ENCODE measurements at regions not wholly inside any gene's neighbourhood (a gene's known extent, or its start where the extent isn't known, plus 50 kb on each side); places are given as distances from the start of the nearest gene placed in this dataset.

GRCh38 chr1:18561967-18562366 is 68.7 kb upstream of the PAX7 start:
- H3K4me1 ChIP-seq (ENCODE audit: insufficient read depth), result peaks cover 14% of the 10 kb centered on the region
- DNase-seq (ENCODE audit: low spot score), result no peak
- H3K4me2 ChIP-seq, result no peak overlapping the region
- H4K20me1 ChIP-seq (replicated peaks; ENCODE audit: insufficient read depth), result no peaks in the 10 kb centered on the region
- no peak overlapping the region for H2AFZ ChIP-seq
- TF ChIP-seq, protein P1, sequence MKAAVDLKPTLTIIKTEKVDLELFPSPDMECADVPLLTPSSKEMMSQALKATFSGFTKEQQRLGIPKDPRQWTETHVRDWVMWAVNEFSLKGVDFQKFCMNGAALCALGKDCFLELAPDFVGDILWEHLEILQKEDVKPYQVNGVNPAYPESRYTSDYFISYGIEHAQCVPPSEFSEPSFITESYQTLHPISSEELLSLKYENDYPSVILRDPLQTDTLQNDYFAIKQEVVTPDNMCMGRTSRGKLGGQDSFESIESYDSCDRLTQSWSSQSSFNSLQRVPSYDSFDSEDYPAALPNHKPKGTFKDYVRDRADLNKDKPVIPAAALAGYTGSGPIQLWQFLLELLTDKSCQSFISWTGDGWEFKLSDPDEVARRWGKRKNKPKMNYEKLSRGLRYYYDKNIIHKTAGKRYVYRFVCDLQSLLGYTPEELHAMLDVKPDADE (IDR thresholded peaks at IDR 0.05), result no peak
- TF ChIP-seq JUNB (IDR thresholded peaks at IDR 0.05; ENCODE audit: unreplicated experiment) (no peak), NANOG (IDR thresholded peaks at IDR 0.05; ENCODE audit: borderline replicate concordance) (no peak), EZH2phosphoT487 (IDR thresholded peaks at IDR 0.05; ENCODE audit: unreplicated experiment) (no peak)
- peaks cover 6% of the 10 kb centered on the region for H3K27me3 ChIP-seq (ENCODE audit: insufficient read depth)
- Mint-ChIP-seq H3K27me3 (ENCODE audit: insufficient read depth, low read depth, poor library complexity) (peaks cover 18% of the 10 kb centered on the region), H3K36me3 (ENCODE audit: low read depth) (no peaks in the 10 kb centered on the region), H3K27ac (no peak overlapping the region), H3K9me3 (no peaks in the 10 kb centered on the region; the same call in 2 of the 3 replicates), H3K4me1 (peaks cover 18% of the 10 kb centered on the region), H3K4me3 (no peak overlapping the region)
- no peak for ATAC-seq
- no peaks in the 10 kb centered on the region for H3K79me2 ChIP-seq (replicated peaks; ENCODE audit: insufficient read depth)
- no peaks in the 10 kb centered on the region for H3K9me2 ChIP-seq (ENCODE audit: insufficient read depth)
- H3K4me3 ChIP-seq, result no peak overlapping the region
- no peaks in the 10 kb centered on the region for H3K36me3 ChIP-seq (ENCODE audit: insufficient read depth)
- no peaks in the 10 kb centered on the region; the same call in 1 of the 2 replicates for H3F3A ChIP-seq (replicated peaks; ENCODE audit: low read depth)
- H3K27ac ChIP-seq (ENCODE audit: low read depth), result no peak overlapping the region

DNA sequence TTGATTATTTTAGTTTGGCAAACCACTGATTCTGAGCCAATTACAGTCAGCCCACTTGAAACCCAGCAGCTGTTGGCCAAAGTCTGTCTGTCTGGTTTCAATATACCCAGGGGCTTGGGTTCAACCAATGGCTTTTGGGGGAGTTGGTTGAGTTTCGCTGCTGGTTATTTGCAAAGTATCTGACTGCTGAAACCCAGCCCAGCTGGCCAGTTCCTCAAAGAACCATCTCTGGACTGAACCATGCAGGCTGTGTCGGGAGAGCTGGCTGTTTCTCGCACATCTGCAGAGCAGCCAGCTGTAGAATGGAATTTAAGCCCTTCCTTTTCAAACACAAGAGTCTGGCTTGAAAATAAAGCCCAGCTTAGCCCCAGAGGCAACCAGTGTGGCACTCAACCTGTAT is 66.0 kb upstream of the PAX7 start:
- Histone ChIP-seq H2AFZ (0 out of 2 replicates have a peak overlapping the region, but pooled peaks have one; percentile 3), H3K9me2 (ENCODE audit: insufficient read depth) (no peaks in the 10 kb centered on the region), H3K4me1 (ENCODE audit: insufficient read depth) (no peaks in the 10 kb centered on the region; the same call in 1 of the 2 replicates), H3K79me2 (replicated peaks; ENCODE audit: insufficient read depth) (no peaks in the 10 kb centered on the region), H4K20me1 (replicated peaks; ENCODE audit: insufficient read depth) (no peaks in the 10 kb centered on the region), H3F3A (replicated peaks; ENCODE audit: low read depth) (no peaks in the 10 kb centered on the region), H3K27me3 (ENCODE audit: insufficient read depth) (no peaks in the 10 kb centered on the region), H3K4me2 (no peak overlapping the region), H3K4me3 (no peak overlapping the region), H3K36me3 (ENCODE audit: insufficient read depth) (no peaks in the 10 kb centered on the region), H3K27ac (ENCODE audit: low read depth) (no peak overlapping the region)
- peaks cover 11% of the 10 kb centered on the region for H3K27me3 Mint-ChIP-seq (ENCODE audit: insufficient read depth, low read depth, poor library complexity)
- no peak overlapping the region for H3K27ac Mint-ChIP-seq
- peaks cover 5% of the 10 kb centered on the region; the same call in 2 of the 3 replicates for H3K4me1 Mint-ChIP-seq
- no peak overlapping the region for H3K4me3 Mint-ChIP-seq
- no peaks in the 10 kb centered on the region for H3K36me3 Mint-ChIP-seq (ENCODE audit: low read depth)
- no peaks in the 10 kb centered on the region; the same call in 2 of the 3 replicates for H3K9me3 Mint-ChIP-seq
- DNase-seq (ENCODE audit: low spot score) (no peak), ATAC-seq (no peak)
- TF ChIP-seq, protein P2, sequence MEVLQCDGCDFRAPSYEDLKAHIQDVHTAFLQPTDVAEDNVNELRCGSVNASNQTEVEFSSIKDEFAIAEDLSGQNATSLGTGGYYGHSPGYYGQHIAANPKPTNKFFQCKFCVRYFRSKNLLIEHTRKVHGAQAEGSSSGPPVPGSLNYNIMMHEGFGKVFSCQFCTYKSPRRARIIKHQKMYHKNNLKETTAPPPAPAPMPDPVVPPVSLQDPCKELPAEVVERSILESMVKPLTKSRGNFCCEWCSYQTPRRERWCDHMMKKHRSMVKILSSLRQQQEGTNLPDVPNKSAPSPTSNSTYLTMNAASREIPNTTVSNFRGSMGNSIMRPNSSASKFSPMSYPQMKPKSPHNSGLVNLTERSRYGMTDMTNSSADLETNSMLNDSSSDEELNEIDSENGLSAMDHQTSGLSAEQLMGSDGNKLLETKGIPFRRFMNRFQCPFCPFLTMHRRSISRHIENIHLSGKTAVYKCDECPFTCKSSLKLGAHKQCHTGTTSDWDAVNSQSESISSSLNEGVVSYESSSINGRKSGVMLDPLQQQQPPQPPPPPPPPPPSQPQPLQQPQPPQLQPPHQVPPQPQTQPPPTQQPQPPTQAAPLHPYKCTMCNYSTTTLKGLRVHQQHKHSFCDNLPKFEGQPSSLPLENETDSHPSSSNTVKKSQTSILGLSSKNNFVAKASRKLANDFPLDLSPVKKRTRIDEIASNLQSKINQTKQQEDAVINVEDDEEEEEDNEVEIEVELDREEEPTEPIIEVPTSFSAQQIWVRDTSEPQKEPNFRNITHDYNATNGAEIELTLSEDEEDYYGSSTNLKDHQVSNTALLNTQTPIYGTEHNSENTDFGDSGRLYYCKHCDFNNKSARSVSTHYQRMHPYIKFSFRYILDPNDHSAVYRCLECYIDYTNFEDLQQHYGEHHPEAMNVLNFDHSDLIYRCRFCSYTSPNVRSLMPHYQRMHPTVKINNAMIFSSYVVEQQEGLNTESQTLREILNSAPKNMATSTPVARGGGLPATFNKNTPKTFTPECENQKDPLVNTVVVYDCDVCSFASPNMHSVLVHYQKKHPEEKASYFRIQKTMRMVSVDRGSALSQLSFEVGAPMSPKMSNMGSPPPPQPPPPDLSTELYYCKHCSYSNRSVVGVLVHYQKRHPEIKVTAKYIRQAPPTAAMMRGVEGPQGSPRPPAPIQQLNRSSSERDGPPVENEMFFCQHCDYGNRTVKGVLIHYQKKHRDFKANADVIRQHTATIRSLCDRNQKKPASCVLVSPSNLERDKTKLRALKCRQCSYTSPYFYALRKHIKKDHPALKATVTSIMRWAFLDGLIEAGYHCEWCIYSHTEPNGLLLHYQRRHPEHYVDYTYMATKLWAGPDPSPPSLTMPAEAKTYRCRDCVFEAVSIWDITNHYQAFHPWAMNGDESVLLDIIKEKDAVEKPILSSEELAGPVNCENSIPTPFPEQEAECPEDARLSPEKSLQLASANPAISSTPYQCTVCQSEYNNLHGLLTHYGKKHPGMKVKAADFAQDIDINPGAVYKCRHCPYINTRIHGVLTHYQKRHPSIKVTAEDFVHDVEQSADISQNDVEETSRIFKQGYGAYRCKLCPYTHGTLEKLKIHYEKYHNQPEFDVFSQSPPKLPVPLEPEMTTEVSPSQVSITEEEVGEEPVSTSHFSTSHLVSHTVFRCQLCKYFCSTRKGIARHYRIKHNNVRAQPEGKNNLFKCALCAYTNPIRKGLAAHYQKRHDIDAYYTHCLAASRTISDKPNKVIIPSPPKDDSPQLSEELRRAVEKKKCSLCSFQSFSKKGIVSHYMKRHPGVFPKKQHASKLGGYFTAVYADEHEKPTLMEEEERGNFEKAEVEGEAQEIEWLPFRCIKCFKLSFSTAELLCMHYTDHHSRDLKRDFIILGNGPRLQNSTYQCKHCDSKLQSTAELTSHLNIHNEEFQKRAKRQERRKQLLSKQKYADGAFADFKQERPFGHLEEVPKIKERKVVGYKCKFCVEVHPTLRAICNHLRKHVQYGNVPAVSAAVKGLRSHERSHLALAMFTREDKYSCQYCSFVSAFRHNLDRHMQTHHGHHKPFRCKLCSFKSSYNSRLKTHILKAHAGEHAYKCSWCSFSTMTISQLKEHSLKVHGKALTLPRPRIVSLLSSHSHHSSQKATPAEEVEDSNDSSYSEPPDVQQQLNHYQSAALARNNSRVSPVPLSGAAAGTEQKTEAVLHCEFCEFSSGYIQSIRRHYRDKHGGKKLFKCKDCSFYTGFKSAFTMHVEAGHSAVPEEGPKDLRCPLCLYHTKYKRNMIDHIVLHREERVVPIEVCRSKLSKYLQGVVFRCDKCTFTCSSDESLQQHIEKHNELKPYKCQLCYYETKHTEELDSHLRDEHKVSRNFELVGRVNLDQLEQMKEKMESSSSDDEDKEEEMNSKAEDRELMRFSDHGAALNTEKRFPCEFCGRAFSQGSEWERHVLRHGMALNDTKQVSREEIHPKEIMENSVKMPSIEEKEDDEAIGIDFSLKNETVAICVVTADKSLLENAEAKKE (CRISPR knock-in tag; IDR thresholded peaks at IDR 0.05), result no peak
- no peak for TF ChIP-seq CREB1 (CRISPR knock-in tag; IDR thresholded peaks at IDR 0.05; ENCODE audit: low read depth)
- no peak for TF ChIP-seq NANOG (IDR thresholded peaks at IDR 0.05; ENCODE audit: borderline replicate concordance)
- TF ChIP-seq, protein P3, sequence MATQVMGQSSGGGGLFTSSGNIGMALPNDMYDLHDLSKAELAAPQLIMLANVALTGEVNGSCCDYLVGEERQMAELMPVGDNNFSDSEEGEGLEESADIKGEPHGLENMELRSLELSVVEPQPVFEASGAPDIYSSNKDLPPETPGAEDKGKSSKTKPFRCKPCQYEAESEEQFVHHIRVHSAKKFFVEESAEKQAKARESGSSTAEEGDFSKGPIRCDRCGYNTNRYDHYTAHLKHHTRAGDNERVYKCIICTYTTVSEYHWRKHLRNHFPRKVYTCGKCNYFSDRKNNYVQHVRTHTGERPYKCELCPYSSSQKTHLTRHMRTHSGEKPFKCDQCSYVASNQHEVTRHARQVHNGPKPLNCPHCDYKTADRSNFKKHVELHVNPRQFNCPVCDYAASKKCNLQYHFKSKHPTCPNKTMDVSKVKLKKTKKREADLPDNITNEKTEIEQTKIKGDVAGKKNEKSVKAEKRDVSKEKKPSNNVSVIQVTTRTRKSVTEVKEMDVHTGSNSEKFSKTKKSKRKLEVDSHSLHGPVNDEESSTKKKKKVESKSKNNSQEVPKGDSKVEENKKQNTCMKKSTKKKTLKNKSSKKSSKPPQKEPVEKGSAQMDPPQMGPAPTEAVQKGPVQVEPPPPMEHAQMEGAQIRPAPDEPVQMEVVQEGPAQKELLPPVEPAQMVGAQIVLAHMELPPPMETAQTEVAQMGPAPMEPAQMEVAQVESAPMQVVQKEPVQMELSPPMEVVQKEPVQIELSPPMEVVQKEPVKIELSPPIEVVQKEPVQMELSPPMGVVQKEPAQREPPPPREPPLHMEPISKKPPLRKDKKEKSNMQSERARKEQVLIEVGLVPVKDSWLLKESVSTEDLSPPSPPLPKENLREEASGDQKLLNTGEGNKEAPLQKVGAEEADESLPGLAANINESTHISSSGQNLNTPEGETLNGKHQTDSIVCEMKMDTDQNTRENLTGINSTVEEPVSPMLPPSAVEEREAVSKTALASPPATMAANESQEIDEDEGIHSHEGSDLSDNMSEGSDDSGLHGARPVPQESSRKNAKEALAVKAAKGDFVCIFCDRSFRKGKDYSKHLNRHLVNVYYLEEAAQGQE (IDR thresholded peaks at IDR 0.05; ENCODE audit: unreplicated experiment), result no peak
- no peak for TF ChIP-seq JUNB (IDR thresholded peaks at IDR 0.05; ENCODE audit: unreplicated experiment)
- TF ChIP-seq STAT1 (IDR thresholded peaks at IDR 0.05; ENCODE audit: unreplicated experiment), result no peak
- no peak for TF ChIP-seq CTCF (conservative IDR thresholded peaks at IDR 0.05; ENCODE audit: low read depth in 2 of 2)
